ENCODE measurements at regions not wholly inside any gene's neighbourhood (a gene's known extent, or its start where the extent isn't known, plus 50 kb on each side); places are given as distances from the start of the nearest gene placed in this dataset.

- Histone ChIP-seq H3K4me3 (ENCODE audit: extremely low read depth in 1 of 4, insufficient read depth in 2 of 4, low read depth in 3 of 4, low read length in 4 of 4) (no peak overlapping the region), H3K79me2 (ENCODE audit: control insufficient read depth in 1 of 2, insufficient read depth in 2 of 2, low read length in 2 of 2) (no peaks in the 10 kb centered on the region), H3K23me2 (ENCODE audit: low read depth, low read length) (no peaks in the 10 kb centered on the region), H2BK12ac (ENCODE audit: low read depth, low read length) (no peak overlapping the region), H3K14ac (ENCODE audit: insufficient read length) (no peak overlapping the region), H3K36me3 (ENCODE audit: control insufficient read depth in 2 of 4, insufficient read depth in 4 of 4, low read length in 3 of 4) (no peaks in the 10 kb centered on the region), H2AFZ (ENCODE audit: low read length) (peak overlapping the region; percentile 36; the same call in 1 of the 2 replicates), H4K91ac (replicated peaks; ENCODE audit: insufficient read length, low read length) (no peak overlapping the region), H2BK15ac (ENCODE audit: low read length) (no peak overlapping the region), H4K5ac (ENCODE audit: insufficient read length, low read depth, low read length) (no peak overlapping the region), H3K4me1 (replicated peaks in 1 of 4; ENCODE audit: control insufficient read depth in 3 of 4, insufficient read depth in 4 of 4, low read length in 3 of 4) (peaks cover 0 to 7% (median 0%) of the 10 kb centered on the region in 4 experiments; a peak in 1 of 7 replicates), H3K4me2 (ENCODE audit: insufficient read depth in 1 of 2, low read depth in 2 of 2, low read length in 2 of 2) (no peak overlapping the region), H3K56ac (replicated peaks; ENCODE audit: insufficient read length, low read depth, low read length) (no peak overlapping the region), H3K4ac (replicated peaks; ENCODE audit: insufficient read length, low read depth, low read length) (no peak overlapping the region), H2BK5ac (ENCODE audit: low read depth, low read length) (no peak overlapping the region), H2BK20ac (ENCODE audit: low read length) (no peak overlapping the region), H3K27ac (ENCODE audit: low read depth, low read length) (no peak overlapping the region), H3K18ac (ENCODE audit: extremely low read depth, low read length) (no peak overlapping the region), H3K27me3 (replicated peaks in 1 of 4; ENCODE audit: control insufficient read depth in 3 of 4, extremely low read depth in 1 of 4, insufficient read depth in 3 of 4, low read length in 3 of 4) (peaks cover 0 to 1% (median 0%) of the 10 kb centered on the region in 4 experiments; a peak in 1 of 7 replicates), H4K8ac (ENCODE audit: extremely low read depth, insufficient read depth, low read length) (no peak overlapping the region), H4K20me1 (replicated peaks in 1 of 2; ENCODE audit: control insufficient read depth in 1 of 2, insufficient read depth in 2 of 2, low read length in 2 of 2) (no peaks in the 10 kb centered on the region), H3K23ac (ENCODE audit: insufficient read length) (no peak overlapping the region), H2BK120ac (replicated peaks; ENCODE audit: low read depth, low read length) (no peak overlapping the region), H2AK5ac (ENCODE audit: low read depth, low read length) (no peak overlapping the region), H3K9me3 (ENCODE audit: insufficient read depth in 2 of 2, low read depth in 1 of 2, low read length in 1 of 2) (no peaks in the 10 kb centered on the region), H3K79me1 (ENCODE audit: low read depth, low read length) (no peaks in the 10 kb centered on the region), H3K9ac (replicated peaks in 1 of 4; ENCODE audit: extremely low read depth in 1 of 4, low read depth in 3 of 4, low read length in 3 of 4) (no peak overlapping the region)
- CTCF ChIA-PET (ENCODE audit: partially characterized antibody) = interaction anchor here (0.7 to 1.4 kb wide), 3 partner anchors 35 to 1636 kb away, joined by 3 to 5 read pairs (median 5); no protein-coding TSS in a partner anchor
- 84% methylated on average over 5 of the region's 5 CpGs; no CpG with 5 or more reads in 1 of the 2 experiments for WGBS, 2 experiments (ENCODE audit: extremely low coverage in 1 of 2, insufficient coverage in 1 of 2, insufficient read length in 1 of 2, insufficient replicate concordance in 2 of 2, low coverage in 1 of 2, low lambda C conversion rate in 2 of 2, missing lambda C conversion rate in 1 of 2)
- no peak for DNase-seq (ENCODE audit: low read depth in 1 of 2, low spot score in 2 of 2)
- POLR2A ChIA-PET (ENCODE audit: partially characterized antibody) = no interaction called here
- FAIRE-seq = no peak
- TF ChIP-seq NRF1 (IDR thresholded peaks at IDR 0.05; ENCODE audit: low read depth, low read length) = no peak
- TF ChIP-seq ASH2L (IDR thresholded peaks at IDR 0.05; ENCODE audit: low read length) = no peak
- TF ChIP-seq RXRA (IDR thresholded peaks at IDR 0.05; ENCODE audit: insufficient read depth, low read depth, low read length) = no peak
- no peak for TF ChIP-seq USF2 (IDR thresholded peaks at IDR 0.05; ENCODE audit: low read length)
- TF ChIP-seq CREB1 (IDR thresholded peaks at IDR 0.05) = no peak
- no peak for TF ChIP-seq ATF2 (IDR thresholded peaks at IDR 0.05; ENCODE audit: low read length)
- TF ChIP-seq RAD21 (IDR thresholded peaks at IDR 0.05 in 1 of 2, conservative IDR thresholded peaks at IDR 0.05 in 1 of 2; ENCODE audit: low read depth in 2 of 2, low read length in 2 of 2) = no peak
- no peak for TF ChIP-seq CHD2 (IDR thresholded peaks at IDR 0.05; ENCODE audit: low read length)
- no peak for TF ChIP-seq BCL11A (IDR thresholded peaks at IDR 0.05; ENCODE audit: low read depth in 2 of 2, low read length in 2 of 2)
- no peak for TF ChIP-seq JUN (IDR thresholded peaks at IDR 0.05; ENCODE audit: low read depth, low read length)
- no peak for TF ChIP-seq RBBP5 (IDR thresholded peaks at IDR 0.05; ENCODE audit: borderline replicate concordance, low read depth, low read length)
Observed at GRCh38 chr2:195532628-195533271, 124.3 kb upstream of the SLC39A10 start.
